Natural killer cell (primary cell): ENCODE measurements at regions not wholly inside any gene's neighbourhood (a gene's known extent, or its start where the extent isn't known, plus 50 kb on each side); places are given as distances from the start of the nearest gene placed in this dataset.
"Not testable (repeated sequence)": the region's sequence is repeated elsewhere in the genome, so short reads cannot be mapped to it uniquely, and the experiment has no call there.

Experiments used
- ATAC-seq, 3 donors: fragments of 150-1000 bp in 2 of 3; fragments of 200-7000 bp in 1 of 3; cut with Tn5 transposase; 1 replicate in 1 of 3; 2 replicates in 2 of 3; pipeline ENCODE4 v1.10.0; 2021; ENCODE audit warnings: mild to moderate bottlenecking in 2 of 3, moderate library complexity in 2 of 3
- DNase-seq, 2 donors: peaks; one replicate each; pipeline versions ENCODE4 v3.0.0 to v3.0.0-alpha.2; 2013 to 2021; ENCODE audit warnings: mixed read lengths in 1 of 2
- H3K27ac ChIP-seq: one replicate; pipeline ENCODE4 v1.5.1; 2013; ENCODE audit warnings: mild to moderate bottlenecking, low read length
- H3K27me3 ChIP-seq: one replicate; pipeline ENCODE4 v1.6.1; 2013; ENCODE audit warnings: low read length; ENCODE audit not compliant: control insufficient read depth, insufficient read depth
- H3K36me3 ChIP-seq: one replicate; pipeline ENCODE4 v1.6.1; 2013; ENCODE audit warnings: low read length; ENCODE audit not compliant: control insufficient read depth, insufficient read depth
- H3K4me1 ChIP-seq: one replicate; pipeline ENCODE4 v1.6.1; 2013; ENCODE audit warnings: low read length; ENCODE audit not compliant: control insufficient read depth, insufficient read depth
- H3K4me3 ChIP-seq: one replicate; pipeline ENCODE4 v1.5.1; 2013; ENCODE audit warnings: low read length
- H3K9me3 ChIP-seq: one replicate; pipeline ENCODE4 v1.6.1; 2013; ENCODE audit warnings: low read length; ENCODE audit not compliant: control insufficient read depth, insufficient read depth
- H3K27ac Mint-ChIP-seq, 2 donors: one replicate each; pipeline ENCODE4 v1.8.0; 2022; ENCODE audit warnings: mild to moderate bottlenecking in 2 of 2, mixed read lengths in 2 of 2, moderate library complexity in 1 of 2
- H3K27me3 Mint-ChIP-seq, 2 donors: one replicate each; pipeline ENCODE4 v1.8.0; 2022; ENCODE audit warnings: low read depth in 2 of 2, mixed read lengths in 2 of 2
- H3K36me3 Mint-ChIP-seq: one replicate; pipeline ENCODE4 v1.8.0; 2022; ENCODE audit warnings: mixed read lengths
- H3K4me1 Mint-ChIP-seq, 2 donors: one replicate each; pipeline ENCODE4 v1.8.0; 2022; ENCODE audit warnings: mixed read lengths in 2 of 2
- H3K4me3 Mint-ChIP-seq: one replicate; pipeline ENCODE4 v1.8.0; 2022; ENCODE audit warnings: mild to moderate bottlenecking, moderate library complexity, mixed read lengths
- H3K9me3 Mint-ChIP-seq, 2 donors: one replicate each; pipeline ENCODE4 v1.8.0; 2022; ENCODE audit warnings: mixed read lengths in 2 of 2
- CTCF ChIP-seq: fragments of 200-600 bp; IDR thresholded peaks from one replicate; pipeline ENCODE4 v1.8.0; 2022; ENCODE audit warnings: antibody characterized with exemption
- WGBS: methylation state at CpG from one replicate; pipeline ENCODE4 v1.1.7; 2013; ENCODE audit warnings: missing lambda C conversion rate; ENCODE audit not compliant: insufficient coverage; 5-methylcytosine and 5-hydroxymethylcytosine counted together
- intact Hi-C: fragments of 100-400 bp; cut with micrococcal nuclease; formaldehyde crosslinking; loops from one replicate; pipeline ENCODE4 v1.14.2; 2022

- intact Hi-C loops, result no loop called here
- TF ChIP-seq CTCF, result no peak
- Histone ChIP-seq H3K27ac (no peak overlapping the region), H3K9me3 (no peaks in the 10 kb centered on the region), H3K4me3 (no peak overlapping the region), H3K36me3 (no peaks in the 10 kb centered on the region), H3K4me1 (no peaks in the 10 kb centered on the region), H3K27me3 (no peaks in the 10 kb centered on the region)
- H3K4me1 Mint-ChIP-seq, result peaks cover 0 to 7% of the 10 kb centered on the region in 2 donors
- DNase-seq (no peak), ATAC-seq (no peak)
- H3K9me3 Mint-ChIP-seq, result no peaks in the 10 kb centered on the region
- no peak overlapping the region for H3K4me3 Mint-ChIP-seq
- WGBS, result 89% methylated on average over 3 of the region's 3 CpGs
- H3K27me3 Mint-ChIP-seq, result peaks cover 6 to 18% of the 10 kb centered on the region in 2 donors
- H3K36me3 Mint-ChIP-seq, result no peaks in the 10 kb centered on the region
- H3K27ac Mint-ChIP-seq, result no peak overlapping the region
Measured at GRCh38 chr1:43015269-43015668, 56.6 kb upstream of the SLC2A1 start.

GRCh38 chr1:43014579-43014978 is 55.9 kb upstream of the SLC2A1 start:
- H3K36me3 ChIP-seq, H3K27ac Mint-ChIP-seq, H3K9me3 ChIP-seq, intact Hi-C loops, DNase-seq, H3K9me3 Mint-ChIP-seq, H3K27ac ChIP-seq, ATAC-seq, H3K4me1 Mint-ChIP-seq, H3K4me3 Mint-ChIP-seq, H3K36me3 Mint-ChIP-seq, H3K4me1 ChIP-seq, H3K27me3 ChIP-seq, H3K4me3 ChIP-seq: not testable (repeated sequence)
- peaks cover 6 to 18% of the 10 kb centered on the region in 2 donors for H3K27me3 Mint-ChIP-seq
- WGBS, result 95% methylated on average over 10 of the region's 10 CpGs

- H3K4me3 ChIP-seq, result no peak overlapping the region
- intact Hi-C loops, result no loop called here
- no peaks in the 10 kb centered on the region for H3K27me3 ChIP-seq
- H3K36me3 ChIP-seq, result no peaks in the 10 kb centered on the region
- ATAC-seq (no peak), DNase-seq (no peak)
- no peak overlapping the region for H3K27ac ChIP-seq
- H3K27me3 Mint-ChIP-seq, result peaks cover 6 to 17% of the 10 kb centered on the region in 2 donors
- no peaks in the 10 kb centered on the region for H3K9me3 Mint-ChIP-seq
- H3K9me3 ChIP-seq, result no peaks in the 10 kb centered on the region
- no peak overlapping the region for H3K27ac Mint-ChIP-seq
- no peak for TF ChIP-seq CTCF
- WGBS, result 40% methylated on average over 3 of the region's 3 CpGs
- no peaks in the 10 kb centered on the region for H3K36me3 Mint-ChIP-seq
- H3K4me1 Mint-ChIP-seq, result peaks cover 0 to 7% of the 10 kb centered on the region in 2 donors
- H3K4me1 ChIP-seq, result no peaks in the 10 kb centered on the region
- no peak overlapping the region for H3K4me3 Mint-ChIP-seq
Measured at GRCh38 chr1:43011020-43011419, 52.4 kb upstream of the SLC2A1 start.

DNA sequence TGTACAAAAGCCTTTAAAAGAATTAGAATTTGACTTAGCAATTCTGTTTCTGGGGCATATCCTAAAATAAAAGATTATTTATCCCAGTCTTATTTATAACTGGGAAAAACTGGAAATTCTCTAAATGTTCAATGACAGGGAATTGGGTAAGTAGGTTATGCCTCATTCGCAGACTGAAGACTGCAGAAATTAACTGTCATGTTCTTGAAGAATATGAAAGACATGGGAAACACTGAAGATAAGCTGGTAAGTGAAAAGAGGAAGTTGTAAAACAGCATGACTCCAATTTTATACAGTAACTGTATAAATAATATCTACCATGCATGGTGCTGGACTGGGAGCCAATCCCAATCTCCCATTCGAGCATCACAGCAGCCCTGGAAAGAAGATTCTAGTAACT is 50.6 kb upstream of the SLC2A1 start:
- no peak for DNase-seq
- peaks cover 0 to 7% of the 10 kb centered on the region in 2 donors for H3K4me1 Mint-ChIP-seq
- no peaks in the 10 kb centered on the region for H3K36me3 ChIP-seq
- no peak overlapping the region for H3K4me3 ChIP-seq
- WGBS, result 27% methylated on average over 1 of the region's 2 CpGs
- no peaks in the 10 kb centered on the region for H3K36me3 Mint-ChIP-seq
- ATAC-seq, result no peak
- no peak for TF ChIP-seq CTCF
- no peaks in the 10 kb centered on the region for H3K4me1 ChIP-seq
- H3K27me3 Mint-ChIP-seq, result peaks cover 6 to 14% of the 10 kb centered on the region in 2 donors
- H3K27me3 ChIP-seq, result no peaks in the 10 kb centered on the region
- no peak overlapping the region for H3K27ac ChIP-seq
- H3K4me3 Mint-ChIP-seq, result no peak overlapping the region
- intact Hi-C loops, result loop anchor here (10.0 kb wide), 1 partner anchor 46 kb away; no protein-coding TSS in a partner anchor
- no peak overlapping the region for H3K27ac Mint-ChIP-seq
- H3K9me3 ChIP-seq, result no peaks in the 10 kb centered on the region
- H3K9me3 Mint-ChIP-seq, result no peaks in the 10 kb centered on the region
